Nephron (organoid): ENCODE measurements at regions not wholly inside any gene's neighbourhood (a gene's known extent, or its start where the extent isn't known, plus 50 kb on each side); places are given as distances from the start of the nearest gene placed in this dataset.

Experiments used
- H3K27ac Mint-ChIP-seq, 3 experiments: 2 replicates each; pipeline ENCODE4 v1.8.0; 2020; ENCODE audit warnings: mixed read lengths in 3 of 3, mild to moderate bottlenecking in 2 of 3, moderate library complexity in 1 of 3
- H3K27me3 Mint-ChIP-seq: 2 replicates; pipeline ENCODE4 v1.8.0; 2021; ENCODE audit warnings: low read depth, mild to moderate bottlenecking, moderate library complexity, mixed read lengths
- H3K36me3 Mint-ChIP-seq: 2 replicates; pipeline ENCODE4 v1.8.0; 2020; ENCODE audit warnings: low read depth, mixed read lengths
- H3K4me1 Mint-ChIP-seq: 2 replicates; pipeline ENCODE4 v1.8.0; 2020; ENCODE audit warnings: mixed read lengths
- H3K4me3 Mint-ChIP-seq, 3 experiments: 2 replicates each; pipeline ENCODE4 v1.8.0; 2020; ENCODE audit warnings: mild to moderate bottlenecking in 3 of 3, mixed read lengths in 3 of 3, moderate library complexity in 2 of 3
- H3K9me3 Mint-ChIP-seq: 2 replicates; pipeline ENCODE4 v1.8.0; 2020; ENCODE audit warnings: mixed read lengths
- CTCF ChIP-seq, 3 experiments: fragments of 200-600 bp; sonication (generic); IDR thresholded peaks; one replicate each; pipeline ENCODE4 v1.5.0; 2021; ENCODE audit warnings: antibody characterized with exemption in 3 of 3; ENCODE audit not compliant: unreplicated experiment in 3 of 3

GRCh38 chr10:108252771-108253170, 1088.3 kb upstream of the SORCS1 start:
- Mint-ChIP-seq H3K27ac (no peak overlapping the region), H3K36me3 (no peaks in the 10 kb centered on the region), H3K4me3 (no peak overlapping the region), H3K27me3 (no peaks in the 10 kb centered on the region), H3K9me3 (peaks cover 9% of the 10 kb centered on the region), H3K4me1 (no peaks in the 10 kb centered on the region)
- TF ChIP-seq CTCF (IDR thresholded peaks at IDR 0.05; ENCODE audit: unreplicated experiment in 3 of 3) = no peak

DNA sequence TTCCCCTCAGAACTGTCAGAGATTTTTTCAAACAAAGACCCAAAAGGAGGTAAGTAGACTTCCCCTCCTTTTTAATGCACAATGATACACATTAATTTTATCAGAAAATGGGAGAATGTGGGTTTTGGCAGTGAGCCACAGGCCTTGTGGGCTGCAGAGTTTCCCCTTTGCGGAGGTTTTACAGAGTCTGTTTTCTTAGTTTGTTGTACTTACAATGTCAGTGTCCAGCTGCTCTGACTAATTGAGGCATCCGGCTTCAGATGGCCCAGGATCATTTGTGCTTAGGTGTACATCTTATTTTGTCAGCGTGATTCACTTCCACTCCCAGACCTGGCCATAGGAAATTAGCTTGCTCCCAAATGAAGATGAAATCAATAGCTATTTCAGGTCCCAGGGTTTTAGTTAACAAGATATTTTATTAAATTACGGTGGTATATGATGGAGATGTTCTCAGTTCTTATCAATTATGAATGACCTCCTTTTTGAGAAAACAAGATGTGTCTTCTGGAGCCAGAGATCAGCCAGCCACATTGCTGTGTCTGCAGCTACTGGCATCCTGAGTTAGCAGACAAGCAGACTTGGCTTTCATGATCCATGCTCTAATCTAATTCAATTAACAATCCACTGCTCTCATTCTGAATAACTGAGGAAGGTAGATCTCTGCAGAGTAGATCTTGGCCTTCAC, 1086.6 kb upstream of the SORCS1 start:
- H3K36me3 Mint-ChIP-seq = no peaks in the 10 kb centered on the region
- peak overlapping the region in 1 of 3 experiments; percentile 26 for H3K27ac Mint-ChIP-seq
- TF ChIP-seq CTCF (IDR thresholded peaks at IDR 0.05; ENCODE audit: unreplicated experiment in 3 of 3) = no peak
- no peaks in the 10 kb centered on the region for H3K4me1 Mint-ChIP-seq
- no peak overlapping the region for H3K4me3 Mint-ChIP-seq
- peaks cover 19% of the 10 kb centered on the region for H3K9me3 Mint-ChIP-seq
- no peaks in the 10 kb centered on the region for H3K27me3 Mint-ChIP-seq

DNA sequence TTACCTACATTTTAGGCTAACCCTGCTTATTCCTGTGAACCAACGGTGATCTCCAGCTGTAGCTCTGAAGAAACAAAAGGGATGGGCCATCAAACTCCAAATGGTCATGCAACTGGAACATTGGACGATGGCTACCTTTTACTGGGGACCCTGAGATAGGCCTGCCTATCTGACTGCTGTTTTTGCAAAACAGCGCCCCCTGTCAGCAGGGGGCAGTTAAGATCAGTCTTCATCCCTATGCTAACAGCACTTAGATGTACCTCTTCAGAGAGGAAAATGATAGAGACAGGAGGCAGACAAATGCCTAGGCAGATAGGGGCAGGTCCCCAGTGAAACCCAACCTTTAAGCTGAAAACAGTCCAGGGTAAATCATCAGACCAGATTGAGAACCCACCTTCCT, 1085.4 kb upstream of the SORCS1 start:
- H3K4me3 Mint-ChIP-seq = no peak overlapping the region
- H3K9me3 Mint-ChIP-seq = peaks cover 21% of the 10 kb centered on the region
- TF ChIP-seq CTCF (IDR thresholded peaks at IDR 0.05; ENCODE audit: unreplicated experiment in 3 of 3) = no peak

GRCh38 chr10:108244443-108245228, 1080.1 kb upstream of the SORCS1 start:
- Mint-ChIP-seq H3K4me1 (no peaks in the 10 kb centered on the region), H3K9me3 (peaks cover 26% of the 10 kb centered on the region), H3K4me3 (no peak overlapping the region), H3K27me3 (no peaks in the 10 kb centered on the region), H3K27ac (no peak overlapping the region), H3K36me3 (no peaks in the 10 kb centered on the region)
- no peak for TF ChIP-seq CTCF (IDR thresholded peaks at IDR 0.05; ENCODE audit: unreplicated experiment in 3 of 3)

More for the DNA sequence above, 1085.4 kb upstream of the SORCS1 start:
- Mint-ChIP-seq H3K27ac (no peak overlapping the region), H3K36me3 (no peaks in the 10 kb centered on the region), H3K27me3 (no peaks in the 10 kb centered on the region), H3K4me1 (no peaks in the 10 kb centered on the region)

DNA sequence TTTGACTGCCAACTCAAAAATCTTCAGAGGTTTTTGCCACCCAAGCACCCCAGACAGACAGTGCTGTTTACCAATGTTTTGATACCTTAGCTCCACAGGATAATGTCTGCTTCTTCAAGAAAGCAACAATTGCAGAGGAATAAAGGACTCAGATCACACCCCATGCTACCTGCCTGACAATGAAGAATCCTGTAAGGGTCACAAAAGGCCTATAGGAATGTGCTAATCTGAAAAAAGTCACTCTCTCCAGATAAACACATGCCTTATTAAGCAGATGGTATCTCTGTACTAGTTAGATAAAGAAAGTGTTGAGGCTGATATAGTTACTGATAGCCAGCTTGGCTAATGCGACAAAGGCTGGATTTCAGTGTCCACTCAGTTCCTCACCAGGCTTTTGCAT, 1076.7 kb upstream of the SORCS1 start:
- Mint-ChIP-seq H3K36me3 (no peaks in the 10 kb centered on the region), H3K27me3 (peaks cover 4% of the 10 kb centered on the region), H3K27ac (no peak overlapping the region), H3K4me3 (no peak overlapping the region), H3K9me3 (peaks cover 10% of the 10 kb centered on the region), H3K4me1 (no peaks in the 10 kb centered on the region)
- no peak for TF ChIP-seq CTCF (IDR thresholded peaks at IDR 0.05; ENCODE audit: unreplicated experiment in 3 of 3)
